Heart left ventricle (tissue), 16 donors: ENCODE measurements at regions not wholly inside any gene's neighbourhood (a gene's known extent, or its start where the extent isn't known, plus 50 kb on each side); places are given as distances from the start of the nearest gene placed in this dataset.

ENCODE experiments used
- ATAC-seq, 4 donors: fragments of 200-7000 bp; cut with Tn5 transposase; one replicate each; pipeline ENCODE4 v1.9.1; 2020 to 2022; ENCODE audit warnings: moderate library complexity in 4 of 4, mild to moderate bottlenecking in 3 of 4, moderate number of reproducible peaks in 1 of 4
- DNase-seq, 5 donors: peaks; one replicate each; pipeline ENCODE4 v3.0.0-alpha.2; 2020
- H3K27ac ChIP-seq, 12 donors: fragments of 200-600 bp; sonication (generic) in 4 of 12; one replicate each; pipeline versions ENCODE4 v1.5.0 to v1.8.0; 2016 to 2022; ENCODE audit warnings: mild to moderate bottlenecking in 2 of 12
- H3K27me3 ChIP-seq, 9 donors: fragments of 200-600 bp; sonication (generic) in 2 of 9; one replicate each; pipeline versions ENCODE4 v1.5.1 to v1.8.0; 2016 to 2022; ENCODE audit warnings: mild to moderate bottlenecking in 3 of 9
- H3K36me3 ChIP-seq, 9 donors: fragments of 200-600 bp; sonication (generic) in 2 of 9; one replicate each; pipeline versions ENCODE4 v1.5.0 to v1.8.0; 2018 to 2022; ENCODE audit warnings: mild to moderate bottlenecking in 2 of 9
- H3K4me1 ChIP-seq, 12 donors: fragments of 200-600 bp; sonication (generic) in 4 of 12; one replicate each; pipeline versions ENCODE4 v1.5.0 to v1.8.0; 2016 to 2022; ENCODE audit warnings: mild to moderate bottlenecking in 3 of 12
- H3K4me3 ChIP-seq, 12 donors: fragments of 200-600 bp; sonication (generic) in 4 of 12; one replicate each; pipeline versions ENCODE4 v1.5.0 to v1.8.0; 2017 to 2022; ENCODE audit warnings: mild to moderate bottlenecking in 9 of 12, moderate library complexity in 4 of 12
- H3K9me3 ChIP-seq, 12 donors: fragments of 200-600 bp; sonication (generic) in 4 of 12; one replicate each; pipeline versions ENCODE4 v1.5.0 to v1.8.0; 2016 to 2022; ENCODE audit warnings: mild to moderate bottlenecking in 1 of 12
- CTCF ChIP-seq, 12 donors: fragments of 200-600 bp; sonication (generic) in 4 of 12; IDR thresholded peaks; one replicate each; pipeline versions ENCODE4 v1.5.0 to v1.8.0; 2018 to 2022; ENCODE audit warnings: antibody characterized with exemption in 12 of 12, mild to moderate bottlenecking in 5 of 12
- POLR2A ChIP-seq, 2 donors: fragments of 450-650 bp; IDR thresholded peaks; one replicate each; pipeline ENCODE4 v1.6.1; 2017; ENCODE audit warnings: antibody characterized with exemption in 2 of 2, mild to moderate bottlenecking in 2 of 2, moderate library complexity in 2 of 2
- WGBS, 4 donors: extraction: QIAGEN DNeasy Blood & Tissue Kit in 2 of 4; methylation state at CpG; one replicate each; pipeline versions ENCODE4 v1.1.5 to v1.1.7; 2013 to 2018; 5-methylcytosine and 5-hydroxymethylcytosine counted together
- intact Hi-C, 10 donors: fragments of 100-400 bp; cut with DNase I; formaldehyde crosslinking; loops; one replicate each; pipeline versions ENCODE4 v1.11.1 to v1.14.2; 2022
- donor health status: ischemic (EF 13 %, LVEDD 7.1; RV severe dilation, severe dysfunction).
- donor health status: healthy with polysubstance abuse.
- donor health status: DM: no; HTN: yes; CAD: no.
- donor health status: DM: no; HTN: no; CAD: no.
- donor health status: ischemic (EF 25% LVEDD 6.9; RV normal size, moderate dysfunction).
- donor health status: ischemic (EF 25% LVEDD 5.7; RV mildly dilated, moderate dysfunction).
- donor health status: healthy.
- donor health status: DM: yes; HTN: yes; CAD: no.
- donor health status: ischemic (EF 35%, LVEDD 5.7; RV mildly dilated, moderate dysfunction).
- donor health status: nonischemic (EF 11% LVEDD 7.7; RV severe dilation, severe dysfunction).
- donor health status: DM: yes; HTN: yes; CAD: no.
- donor health status: PGD.
- donor health status: ischemic (EF 29% LVEDD 5.4; RV normal size, mild dysfunction).
- donor health status: nonischemic (EF 23%, LVEDD 6.1; RV moderate dilation, normal function).

GRCh38 chr3:168964736-168965135, 698.8 kb downstream of the MECOM start:
- Histone ChIP-seq H3K36me3 (no peaks in the 10 kb centered on the region), H3K9me3 (no peaks in the 10 kb centered on the region), H3K4me3 (no peak overlapping the region), H3K4me1 (no peaks in the 10 kb centered on the region), H3K27ac (no peak overlapping the region), H3K27me3 (no peaks in the 10 kb centered on the region)
- no peak for TF ChIP-seq POLR2A (IDR thresholded peaks at IDR 0.05)
- TF ChIP-seq CTCF (IDR thresholded peaks at IDR 0.05), result no peak
- intact Hi-C loops, result no loop called here
- no peak for ATAC-seq
- DNase-seq, result no peak
- 95 to 97% (median 96%) methylated on average over 9 of the region's 9 CpGs for WGBS, 4 donors

- H3K4me3 ChIP-seq, result no peak overlapping the region
- H3K36me3 ChIP-seq, result no peaks in the 10 kb centered on the region
- ATAC-seq (no peak), DNase-seq (no peak)
- no peak overlapping the region for H3K27ac ChIP-seq
- H3K9me3 ChIP-seq, result no peaks in the 10 kb centered on the region
- WGBS, 4 donors, result 79 to 93% (median 82%) methylated on average over 2 of the region's 2 CpGs
- H3K4me1 ChIP-seq, result no peaks in the 10 kb centered on the region
- TF ChIP-seq CTCF (IDR thresholded peaks at IDR 0.05) (no peak), POLR2A (IDR thresholded peaks at IDR 0.05) (no peak)
- no peaks in the 10 kb centered on the region for H3K27me3 ChIP-seq
- intact Hi-C loops, result no loop called here
Measured at GRCh38 chr3:168961271-168961670, 702.2 kb downstream of the MECOM start.

GRCh38 chr3:168959731-168960130, 703.8 kb downstream of the MECOM start:
- Histone ChIP-seq H3K9me3 (peaks cover 0 to under 1% (median 0%) of the 10 kb centered on the region in 12 donors), H3K4me1 (no peaks in the 10 kb centered on the region), H3K27me3 (no peaks in the 10 kb centered on the region), H3K36me3 (no peaks in the 10 kb centered on the region), H3K4me3 (no peak overlapping the region), H3K27ac (no peak overlapping the region)
- WGBS, 4 donors, result 90 to 96% (median 95%) methylated on average over 3 of the region's 3 CpGs
- intact Hi-C loops, result loop anchor here in 2 of 10 donors (10.0 kb wide), 1 partner anchor 785 kb away; no protein-coding TSS in a partner anchor
- DNase-seq (no peak), ATAC-seq (no peak)
- TF ChIP-seq POLR2A (IDR thresholded peaks at IDR 0.05) (no peak), CTCF (IDR thresholded peaks at IDR 0.05) (no peak)

- intact Hi-C loops, result loop anchor here in 2 of 10 donors (10.0 kb wide), 1 partner anchor 786 kb away; no protein-coding TSS in a partner anchor
- ATAC-seq (no peak), DNase-seq (no peak)
- Histone ChIP-seq H3K4me3 (no peak overlapping the region), H3K36me3 (no peaks in the 10 kb centered on the region), H3K4me1 (no peaks in the 10 kb centered on the region), H3K27ac (no peak overlapping the region), H3K9me3 (peaks cover 0 to 7% (median 0%) of the 10 kb centered on the region in 12 donors), H3K27me3 (no peaks in the 10 kb centered on the region)
- WGBS, 4 donors, result 83 to 86% (median 85%) methylated on average over 3 of the region's 3 CpGs
- no peak for TF ChIP-seq CTCF (IDR thresholded peaks at IDR 0.05)
- no peak for TF ChIP-seq POLR2A (IDR thresholded peaks at IDR 0.05)
Measured at GRCh38 chr3:168958466-168958865, 705.0 kb downstream of the MECOM start.
